Neural cell (in vitro differentiated cells): ENCODE measurements at regions not wholly inside any gene's neighbourhood (a gene's known extent, or its start where the extent isn't known, plus 50 kb on each side); places are given as distances from the start of the nearest gene placed in this dataset.

Experiments
- H2AFZ ChIP-seq: fragments of 200-600, 300-800 bp; sonication (generic), shearing (Covaris generic); 2 replicates; pipeline ENCODE4 v1.6.0; 2014; ENCODE audit warnings: low read depth, mild to moderate bottlenecking, antibody characterized with exemption, low read length, moderate library complexity
- H3F3A ChIP-seq: fragments of 200-600 bp; shearing (Covaris generic); 2 replicates; pipeline ENCODE4 v1.6.1; 2016; ENCODE audit warnings: mild to moderate bottlenecking, moderate library complexity, mixed read lengths, antibody characterized with exemption, low read length; ENCODE audit not compliant: insufficient read depth, poor library complexity, severe bottlenecking
- H3K27ac ChIP-seq: fragments of 200-600, 300-800 bp; sonication (generic), shearing (Covaris generic); 2 replicates; pipeline ENCODE4 v1.5.1; 2014; ENCODE audit warnings: mild to moderate bottlenecking, low read length, moderate library complexity
- H3K27me3 ChIP-seq: fragments of 300-800, 200-600 bp; sonication (generic), shearing (Covaris generic); 2 replicates; pipeline ENCODE4 v1.6.0; 2014; ENCODE audit warnings: mild to moderate bottlenecking, low read depth, low read length, moderate library complexity; ENCODE audit not compliant: insufficient read depth
- H3K36me3 ChIP-seq: fragments of 300-800, 200-600 bp; sonication (generic), shearing (Covaris generic); 2 replicates; pipeline ENCODE4 v1.5.1; 2014; ENCODE audit warnings: mild to moderate bottlenecking, antibody characterized with exemption, low read length, moderate library complexity; ENCODE audit not compliant: insufficient read depth
- H3K4me2 ChIP-seq: fragments of 300-800, 200-600 bp; sonication (generic), shearing (Covaris generic); 2 replicates; pipeline ENCODE4 v1.6.0; 2014; ENCODE audit warnings: mild to moderate bottlenecking, low read length
- H3K4me3 ChIP-seq: fragments of 300-800, 200-600 bp; sonication (generic), shearing (Covaris generic); 2 replicates; pipeline ENCODE4 v1.5.1; 2014; ENCODE audit warnings: mild to moderate bottlenecking, low read length, moderate library complexity
- H3K79me2 ChIP-seq: fragments of 200-600 bp; shearing (Covaris generic); replicated peaks from 2 replicates; pipeline ENCODE4 v1.6.0; 2014; ENCODE audit warnings: mild to moderate bottlenecking, low read length, moderate library complexity; ENCODE audit not compliant: insufficient read depth
- H3K9ac ChIP-seq: fragments of 300-800, 200-600 bp; sonication (generic), shearing (Covaris generic); 2 replicates; pipeline ENCODE4 v1.6.1; 2016; ENCODE audit warnings: mild to moderate bottlenecking, low read length, mixed read lengths
- H3K9me2 ChIP-seq: fragments of 200-600 bp; shearing (Covaris generic); 2 replicates; pipeline ENCODE4 v1.6.1; 2016; ENCODE audit warnings: mild to moderate bottlenecking, low read length, mixed read lengths; ENCODE audit not compliant: insufficient read depth
- H3K9me3 ChIP-seq: fragments of 200-600, 300-800 bp; sonication (generic), shearing (Covaris generic); 2 replicates; pipeline ENCODE4 v1.6.1; 2016; ENCODE audit warnings: mild to moderate bottlenecking, mixed run types, low read length, moderate library complexity, mixed read lengths
- H4K20me1 ChIP-seq: fragments of 200-600 bp; shearing (Covaris generic); 2 replicates; pipeline ENCODE4 v1.6.1; 2016; ENCODE audit warnings: mild to moderate bottlenecking, mixed run types; ENCODE audit not compliant: insufficient read depth
- CTCF ChIP-seq: fragments of 450-650 bp; IDR thresholded peaks from 2 replicates; pipeline ENCODE4 v1.5.1; 2014; ENCODE audit warnings: antibody characterized with exemption, mild to moderate bottlenecking, moderate library complexity; ENCODE audit not compliant: poor library complexity, severe bottlenecking
- EP300 ChIP-seq: fragments of 450-650 bp; conservative IDR thresholded peaks from 2 replicates; pipeline ENCODE4 v1.6.1; 2014; ENCODE audit warnings: antibody characterized with exemption, mild to moderate bottlenecking, moderate library complexity; ENCODE audit not compliant: poor library complexity, severe bottlenecking
- EZH2 ChIP-seq: fragments of 200-600, 300-800 bp; shearing (Covaris generic), sonication (generic); IDR thresholded peaks from 2 replicates; pipeline ENCODE4 v1.6.1; 2014; ENCODE audit warnings: antibody characterized with exemption, low read length, borderline replicate concordance, mild to moderate bottlenecking; ENCODE audit not compliant: insufficient read depth, poor library complexity, severe bottlenecking
- MXI1 ChIP-seq: fragments of 450-650 bp; conservative IDR thresholded peaks from 2 replicates; pipeline ENCODE4 v1.6.1; 2014; ENCODE audit warnings: antibody characterized with exemption, mild to moderate bottlenecking; ENCODE audit not compliant: poor library complexity, severe bottlenecking
- POLR2AphosphoS5 ChIP-seq: IDR thresholded peaks from 2 replicates; pipeline ENCODE4 v1.6.1; 2012
- RAD21 ChIP-seq: fragments of 450-650 bp; conservative IDR thresholded peaks from 2 replicates; pipeline ENCODE4 v1.6.1; 2014; ENCODE audit warnings: antibody characterized with exemption, mild to moderate bottlenecking, moderate library complexity
- REST ChIP-seq: IDR thresholded peaks from 2 replicates; pipeline ENCODE4 v1.6.1; 2012; ENCODE audit warnings: borderline replicate concordance
- SMC3 ChIP-seq: fragments of 450-650 bp; conservative IDR thresholded peaks from 2 replicates; pipeline ENCODE4 v1.6.1; 2014; ENCODE audit warnings: antibody characterized with exemption, mild to moderate bottlenecking, moderate library complexity; ENCODE audit not compliant: poor library complexity
- TAF1 ChIP-seq: IDR thresholded peaks from 2 replicates; pipeline ENCODE4 v1.6.1; 2012; ENCODE audit warnings: low read depth

GRCh38 chr16:6027733-6028132 is 930.1 kb upstream of the EEF2KMT start:
- H3F3A ChIP-seq = no peaks in the 10 kb centered on the region
- H3K9ac ChIP-seq = no peak overlapping the region
- TF ChIP-seq POLR2AphosphoS5 (peak; percentile 58), EP300 (peak; percentile 72), TAF1 (no peak), REST (no peak)
- H3K4me2 ChIP-seq = no peak overlapping the region
- no peaks in the 10 kb centered on the region for H4K20me1 ChIP-seq
- H3K9me2 ChIP-seq = no peaks in the 10 kb centered on the region
- peaks cover 12% of the 10 kb centered on the region for H3K36me3 ChIP-seq
- H3K27ac ChIP-seq = peak overlapping the region; percentile 21
- H3K4me3 ChIP-seq = peak overlapping the region; percentile 19
- no peak overlapping the region for H2AFZ ChIP-seq
- H3K79me2 ChIP-seq = peaks cover 34% of the 10 kb centered on the region
- H3K27me3 ChIP-seq = no peaks in the 10 kb centered on the region
- H3K9me3 ChIP-seq = no peaks in the 10 kb centered on the region

- Histone ChIP-seq H3K36me3 (peaks cover 12% of the 10 kb centered on the region), H4K20me1 (no peaks in the 10 kb centered on the region), H3K79me2 (peaks cover 61% of the 10 kb centered on the region), H3K9me3 (no peaks in the 10 kb centered on the region), H3K4me3 (peak overlapping the region; percentile 24), H3K9me2 (no peaks in the 10 kb centered on the region), H3K9ac (no peak overlapping the region), H3K27me3 (no peaks in the 10 kb centered on the region), H3F3A (no peaks in the 10 kb centered on the region), H3K27ac (no peak overlapping the region), H3K4me2 (no peak overlapping the region), H2AFZ (no peak overlapping the region)
- TF ChIP-seq CTCF (no peak), MXI1 (no peak), RAD21 (no peak), REST (no peak), TAF1 (no peak), SMC3 (no peak), POLR2AphosphoS5 (no peak), EZH2 (no peak), EP300 (no peak)
Observed at GRCh38 chr16:6023449-6023848, 925.9 kb upstream of the EEF2KMT start.
